Hepatocyte (in vitro differentiated cells): ENCODE measurements at regions not wholly inside any gene's neighbourhood (a gene's known extent, or its start where the extent isn't known, plus 50 kb on each side); places are given as distances from the start of the nearest gene placed in this dataset.

ENCODE experiments used
- DNase-seq: peaks from one replicate; pipeline ENCODE4 v3.0.0-alpha.2; 2016; ENCODE audit warnings: low spot score
- H2AFZ ChIP-seq: fragments of 200-600 bp; sonication (generic); 2 replicates; pipeline ENCODE4 v1.6.0; 2016; ENCODE audit warnings: antibody characterized with exemption, mild to moderate bottlenecking
- H3K27ac ChIP-seq: fragments of 200-600 bp; sonication (generic); 2 replicates; pipeline ENCODE4 v1.5.1; 2016; ENCODE audit warnings: mild to moderate bottlenecking
- H3K27me3 ChIP-seq: fragments of 200-600 bp; sonication (generic); 2 replicates; pipeline ENCODE4 v1.6.1; 2016
- H3K36me3 ChIP-seq: fragments of 200-600 bp; sonication (generic); replicated peaks from 2 replicates; pipeline ENCODE4 v1.5.1; 2016; ENCODE audit warnings: low read depth; ENCODE audit not compliant: insufficient read depth
- H3K4me1 ChIP-seq: fragments of 200-600 bp; sonication (generic); 2 replicates; pipeline ENCODE4 v1.5.1; 2016; ENCODE audit warnings: mild to moderate bottlenecking, moderate library complexity; ENCODE audit not compliant: insufficient read depth
- H3K4me2 ChIP-seq: fragments of 200-600 bp; sonication (generic); 2 replicates; pipeline ENCODE4 v1.6.0; 2016
- H3K4me3 ChIP-seq: fragments of 200-600 bp; sonication (generic); 2 replicates; pipeline ENCODE4 v1.5.1; 2016; ENCODE audit warnings: mild to moderate bottlenecking
- H3K79me2 ChIP-seq: fragments of 200-600 bp; sonication (generic); 2 replicates; pipeline ENCODE4 v1.6.0; 2017; ENCODE audit warnings: mild to moderate bottlenecking
- H3K9me2 ChIP-seq: fragments of 200-600 bp; sonication (generic); replicated peaks from 2 replicates; pipeline ENCODE4 v1.6.0; 2017; ENCODE audit warnings: mild to moderate bottlenecking; ENCODE audit not compliant: insufficient read depth
- H3K9me3 ChIP-seq: fragments of 200-600 bp; sonication (generic); 2 replicates; pipeline ENCODE4 v1.5.1; 2016; ENCODE audit warnings: low read depth, mild to moderate bottlenecking
- H4K20me1 ChIP-seq: fragments of 200-600 bp; sonication (generic); 2 replicates; pipeline ENCODE4 v1.6.0; 2016; ENCODE audit warnings: mild to moderate bottlenecking; ENCODE audit not compliant: insufficient read depth, poor library complexity, severe bottlenecking
- CTCF ChIP-seq: fragments of 200-600 bp; sonication (generic); IDR thresholded peaks from 2 replicates; pipeline ENCODE4 v1.5.1; 2016; ENCODE audit warnings: antibody characterized with exemption, mild to moderate bottlenecking; ENCODE audit not compliant: poor library complexity
- EZH2 ChIP-seq: fragments of 200-600 bp; sonication (generic); IDR thresholded peaks from 2 replicates; pipeline ENCODE4 v1.6.1; 2016; ENCODE audit warnings: antibody characterized with exemption, mild to moderate bottlenecking, borderline replicate concordance
- EZH2phosphoT487 ChIP-seq: fragments of 200-600 bp; sonication (generic); IDR thresholded peaks from one replicate; pipeline ENCODE4 v1.6.1; 2018; ENCODE audit warnings: antibody characterized with exemption, mild to moderate bottlenecking, low read depth, moderate library complexity; ENCODE audit not compliant: unreplicated experiment, severe bottlenecking
- WGBS: methylation state at CpG from one replicate; pipeline ENCODE4 v1.1.6; 2016; ENCODE audit warnings: low lambda C conversion rate; ENCODE audit errors: missing lambda C conversion rate; 5-methylcytosine and 5-hydroxymethylcytosine counted together

GRCh38 chr6:169140986-169141495, 112.6 kb downstream of the THBS2 start:
- no peaks in the 10 kb centered on the region for H3K9me3 ChIP-seq
- H3K27ac ChIP-seq, result no peak overlapping the region
- H3K9me2 ChIP-seq, result no peaks in the 10 kb centered on the region
- H3K27me3 ChIP-seq, result no peaks in the 10 kb centered on the region
- no peak overlapping the region for H3K4me3 ChIP-seq
- H3K79me2 ChIP-seq, result no peaks in the 10 kb centered on the region
- H3K4me1 ChIP-seq, result no peaks in the 10 kb centered on the region
- no peak for TF ChIP-seq CTCF
- no peak for TF ChIP-seq EZH2
- TF ChIP-seq EZH2phosphoT487, result no peak
- no peak overlapping the region for H2AFZ ChIP-seq
- no peak for DNase-seq
- no peaks in the 10 kb centered on the region for H3K36me3 ChIP-seq
- no peaks in the 10 kb centered on the region for H4K20me1 ChIP-seq
- 94% methylated on average over 11 of the region's 11 CpGs for WGBS
- no peak overlapping the region for H3K4me2 ChIP-seq

GRCh38 chr6:169139179-169139971, 114.3 kb downstream of the THBS2 start:
- H3K4me3 ChIP-seq, result no peak overlapping the region
- no peaks in the 10 kb centered on the region for H3K79me2 ChIP-seq
- DNase-seq, result no peak
- TF ChIP-seq EZH2phosphoT487, result no peak
- no peak for TF ChIP-seq CTCF
- TF ChIP-seq EZH2, result no peak
- WGBS, result 97% methylated on average over 48 of the region's 50 CpGs
- no peaks in the 10 kb centered on the region for H3K36me3 ChIP-seq
- no peaks in the 10 kb centered on the region for H3K9me2 ChIP-seq
- H2AFZ ChIP-seq, result no peak overlapping the region
- H3K9me3 ChIP-seq, result no peaks in the 10 kb centered on the region
- no peaks in the 10 kb centered on the region for H3K27me3 ChIP-seq
- no peak overlapping the region for H3K27ac ChIP-seq
- no peaks in the 10 kb centered on the region for H4K20me1 ChIP-seq
- no peak overlapping the region for H3K4me2 ChIP-seq
- H3K4me1 ChIP-seq, result no peaks in the 10 kb centered on the region

GRCh38 chr6:169132352-169132940, 121.2 kb downstream of the THBS2 start:
- Histone ChIP-seq H3K9me2 (no peaks in the 10 kb centered on the region), H3K27me3 (no peaks in the 10 kb centered on the region), H2AFZ (no peak overlapping the region), H3K27ac (no peak overlapping the region), H3K79me2 (no peaks in the 10 kb centered on the region), H3K4me3 (no peak overlapping the region), H3K9me3 (no peaks in the 10 kb centered on the region), H4K20me1 (no peaks in the 10 kb centered on the region), H3K36me3 (no peaks in the 10 kb centered on the region), H3K4me2 (no peak overlapping the region), H3K4me1 (no peaks in the 10 kb centered on the region)
- DNase-seq, result no peak
- TF ChIP-seq EZH2 (no peak), EZH2phosphoT487 (no peak), CTCF (no peak)
- 75% methylated on average over 3 of the region's 3 CpGs for WGBS
